Spleen (tissue), 7 donors: ENCODE measurements at regions not wholly inside any gene's neighbourhood (a gene's known extent, or its start where the extent isn't known, plus 50 kb on each side); places are given as distances from the start of the nearest gene placed in this dataset.

Source experiments
- CTCF ChIP-seq, 11 experiments: fragments of 200-600 bp in 7 of 11; fragments of 450-650 bp in 4 of 11; sonication (generic) in 4 of 11; IDR thresholded peaks in 8 of 11; conservative IDR thresholded peaks in 3 of 11; 1 replicate in 7 of 11; 2 replicates in 4 of 11; pipeline versions ENCODE4 v1.4.0 to v1.8.0; 2016 to 2021; ENCODE audit warnings: antibody characterized with exemption in 11 of 11, inconsistent platforms in 4 of 11, mild to moderate bottlenecking in 1 of 11
- POLR2A ChIP-seq, 3 donors: fragments of 450-650 bp; IDR thresholded peaks; one replicate each; pipeline ENCODE4 v1.5.1; 2017; ENCODE audit warnings: antibody characterized with exemption in 3 of 3, mild to moderate bottlenecking in 1 of 3
- POLR2AphosphoS5 ChIP-seq, 3 donors: sonication (generic); formaldehyde crosslinking; IDR thresholded peaks; one replicate each; pipeline ENCODE4 v1.5.1; 2017; ENCODE audit warnings: antibody characterized with exemption in 3 of 3
- donor health status: DM: no; HTN: no; CAD: no; lungs with moderate emphysema.
- donor health status: DM: no; HTN: no; CAD: no.
- donor health status: DM: no; HTN: no; CAD: no.

- TF ChIP-seq CTCF (IDR thresholded peaks at IDR 0.05 in 8 of 11, conservative IDR thresholded peaks at IDR 0.05 in 3 of 11) (no peak), POLR2A (IDR thresholded peaks at IDR 0.05) (no peak), POLR2AphosphoS5 (IDR thresholded peaks at IDR 0.05) (no peak)
These were observed 73.1 kb upstream of the HPCAL1 start for GRCh38 chr2:10229462-10230099.
